Peyer's patch (tissue), 4 donors: ENCODE measurements at regions not wholly inside any gene's neighbourhood (a gene's known extent, or its start where the extent isn't known, plus 50 kb on each side); places are given as distances from the start of the nearest gene placed in this dataset.

Experiments
- POLR2A ChIP-seq, 2 donors: fragments of 450-650 bp; IDR thresholded peaks; one replicate each; pipeline ENCODE4 v1.5.1; 2017; ENCODE audit warnings: antibody characterized with exemption in 2 of 2, mild to moderate bottlenecking in 2 of 2, moderate library complexity in 2 of 2
- TF ChIP-seq, protein P1 (sequence below), 6 experiments: fragments of 450-650 bp in 4 of 6; fragments of 200-600 bp in 2 of 6; sonication (generic) in 1 of 6; IDR thresholded peaks; one replicate each; pipeline ENCODE4 v1.5.1; 2017 to 2019; ENCODE audit warnings: antibody characterized with exemption in 6 of 6, mild to moderate bottlenecking in 3 of 6, moderate library complexity in 1 of 6

DNA sequence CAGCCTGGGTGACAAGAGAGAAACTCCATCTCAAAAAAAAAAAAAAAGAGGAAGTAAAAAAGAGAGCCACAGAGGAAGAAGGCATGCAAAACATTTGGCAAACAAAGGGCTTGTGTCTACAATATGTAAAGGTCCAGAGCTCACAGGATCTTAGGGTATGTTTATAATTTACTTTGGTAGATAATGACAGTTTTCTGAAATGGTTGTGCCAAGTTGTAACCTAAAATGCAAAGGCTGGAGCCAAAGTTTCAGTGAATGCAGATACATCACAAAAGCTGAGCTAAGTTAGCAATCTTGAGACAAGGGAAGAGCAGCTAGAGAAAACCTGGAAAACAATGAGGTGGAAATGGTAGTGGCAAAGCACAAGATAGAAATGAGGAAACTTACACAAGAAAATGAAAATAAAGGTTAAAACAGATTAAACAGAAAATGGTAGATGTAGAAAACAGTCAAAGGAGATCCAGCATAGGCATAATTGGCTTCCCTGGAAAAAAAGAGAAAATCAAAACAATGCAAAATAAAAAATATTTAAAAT, 77.5 kb upstream of the HK2 start:
- TF ChIP-seq, protein P1, sequence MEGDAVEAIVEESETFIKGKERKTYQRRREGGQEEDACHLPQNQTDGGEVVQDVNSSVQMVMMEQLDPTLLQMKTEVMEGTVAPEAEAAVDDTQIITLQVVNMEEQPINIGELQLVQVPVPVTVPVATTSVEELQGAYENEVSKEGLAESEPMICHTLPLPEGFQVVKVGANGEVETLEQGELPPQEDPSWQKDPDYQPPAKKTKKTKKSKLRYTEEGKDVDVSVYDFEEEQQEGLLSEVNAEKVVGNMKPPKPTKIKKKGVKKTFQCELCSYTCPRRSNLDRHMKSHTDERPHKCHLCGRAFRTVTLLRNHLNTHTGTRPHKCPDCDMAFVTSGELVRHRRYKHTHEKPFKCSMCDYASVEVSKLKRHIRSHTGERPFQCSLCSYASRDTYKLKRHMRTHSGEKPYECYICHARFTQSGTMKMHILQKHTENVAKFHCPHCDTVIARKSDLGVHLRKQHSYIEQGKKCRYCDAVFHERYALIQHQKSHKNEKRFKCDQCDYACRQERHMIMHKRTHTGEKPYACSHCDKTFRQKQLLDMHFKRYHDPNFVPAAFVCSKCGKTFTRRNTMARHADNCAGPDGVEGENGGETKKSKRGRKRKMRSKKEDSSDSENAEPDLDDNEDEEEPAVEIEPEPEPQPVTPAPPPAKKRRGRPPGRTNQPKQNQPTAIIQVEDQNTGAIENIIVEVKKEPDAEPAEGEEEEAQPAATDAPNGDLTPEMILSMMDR (IDR thresholded peaks at IDR 0.05), result no peak
- TF ChIP-seq POLR2A (IDR thresholded peaks at IDR 0.05), result no peak
